ENCODE measurements at regions not wholly inside any gene's neighbourhood (a gene's known extent, or its start where the extent isn't known, plus 50 kb on each side); places are given as distances from the start of the nearest gene placed in this dataset.

DNA sequence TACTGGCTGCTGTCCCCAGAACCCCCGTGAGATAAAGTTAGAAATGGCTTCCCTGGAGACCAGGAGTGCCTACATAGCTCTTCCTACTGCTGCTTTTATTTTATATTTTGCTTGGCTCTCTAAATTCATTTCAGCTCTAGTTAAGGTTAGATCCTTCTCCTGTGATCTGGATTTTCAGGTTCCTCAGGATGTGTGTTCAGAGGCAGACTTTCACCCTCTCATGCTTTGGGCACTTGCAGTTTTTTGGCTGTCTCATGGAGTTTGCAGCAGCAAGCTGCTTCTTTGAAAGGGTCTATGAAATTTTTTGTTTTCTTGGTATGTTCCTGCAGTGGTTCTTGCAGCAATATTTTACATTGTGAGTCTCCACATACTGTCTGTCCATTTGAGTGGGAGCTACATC, 93.3 kb downstream of the ATP23 start:
- TF ChIP-seq SUZ12 (IDR thresholded peaks at IDR 0.05; ENCODE audit: extremely low read depth, insufficient read depth, insufficient read length), result no peak
- no peak for TF ChIP-seq ZNF274 (IDR thresholded peaks at IDR 0.05; ENCODE audit: low read depth, low read length)
